OCI-LY7 (cell line): ENCODE measurements at regions not wholly inside any gene's neighbourhood (a gene's known extent, or its start where the extent isn't known, plus 50 kb on each side); places are given as distances from the start of the nearest gene placed in this dataset.

Experiments used
- BruUV-seq: library from RNA; stranded (reverse); fragments of 400-500 nt; replicated peaks from 2 replicates; lab custom pipeline; 2021; lab: Mats Ljungman, UMichigan
- CTCF ChIA-PET: fragments of 300-600 bp; sonication (Branson Sonifier 250); formaldehyde crosslinking; loops from one replicate; lab custom pipeline; 2022; ENCODE audit warnings: antibody characterized with exemption; ENCODE audit not compliant: unreplicated experiment; lab: Charles Lee
- POLR2A ChIA-PET: fragments of 300-600 bp; sonication (Branson Sonifier 250); formaldehyde crosslinking; loops from one replicate; lab custom pipeline; 2022; ENCODE audit warnings: antibody characterized with exemption; lab: Charles Lee
- DNase-seq: peaks from one replicate; pipeline ENCODE4 v3.0.0-alpha.2; 2015; ENCODE audit warnings: low spot score
- H2AFZ ChIP-seq: fragments of 200-600 bp; sonication (generic), shearing (Covaris generic); 2 replicates; pipeline ENCODE4 v1.6.1; 2014; ENCODE audit warnings: mild to moderate bottlenecking, antibody characterized with exemption, low read length, moderate library complexity
- H3K27ac ChIP-seq: fragments of 200-600 bp; sonication (generic); 2 replicates; pipeline ENCODE4 v1.5.1; 2014; ENCODE audit warnings: mixed run types, low read depth, mild to moderate bottlenecking, moderate library complexity, low read length, inconsistent platforms; ENCODE audit not compliant: poor library complexity, severe bottlenecking
- H3K36me3 ChIP-seq: fragments of 200-600 bp; sonication (generic); 2 replicates; pipeline ENCODE4 v1.6.1; 2014; ENCODE audit warnings: mild to moderate bottlenecking, antibody characterized with exemption, low read length, moderate library complexity, mixed read lengths; ENCODE audit not compliant: insufficient read depth
- H3K4me1 ChIP-seq: fragments of 200-600 bp; sonication (generic); 2 replicates; pipeline ENCODE4 v1.5.1; 2014; ENCODE audit warnings: mild to moderate bottlenecking, low read length; ENCODE audit not compliant: insufficient read depth, poor library complexity, severe bottlenecking
- H3K4me2 ChIP-seq: fragments of 200-600 bp; sonication (generic); 2 replicates; pipeline ENCODE4 v1.6.1; 2014; ENCODE audit warnings: mild to moderate bottlenecking, low read length
- H3K4me3 ChIP-seq: fragments of 200-600 bp; sonication (generic); 2 replicates; pipeline ENCODE4 v1.5.1; 2014; ENCODE audit warnings: mild to moderate bottlenecking, low read depth, low read length; ENCODE audit not compliant: poor library complexity, severe bottlenecking
- H3K79me2 ChIP-seq: fragments of 200-600 bp; sonication (generic); 2 replicates; pipeline ENCODE4 v1.6.1; 2016; ENCODE audit warnings: low read depth, mild to moderate bottlenecking, low read length, moderate library complexity, mixed read lengths; ENCODE audit not compliant: insufficient read depth
- H3K9me2 ChIP-seq: fragments of 200-600 bp; sonication (generic); 2 replicates; pipeline ENCODE4 v1.6.1; 2016; ENCODE audit warnings: mild to moderate bottlenecking, low read length, mixed read lengths; ENCODE audit not compliant: insufficient read depth
- H3K9me3 ChIP-seq: fragments of 200-600 bp; sonication (generic); 2 replicates; pipeline ENCODE4 v1.6.1; 2014; ENCODE audit warnings: mild to moderate bottlenecking, mixed run types, low read length, mixed read lengths
- H4K20me1 ChIP-seq: fragments of 200-600 bp; sonication (generic); 2 replicates; pipeline ENCODE4 v1.6.1; 2014; ENCODE audit warnings: mild to moderate bottlenecking, antibody characterized with exemption, low read length, moderate library complexity, mixed read lengths; ENCODE audit not compliant: insufficient read depth
- EZH2phosphoT487 ChIP-seq: fragments of 200-600 bp; sonication (generic); IDR thresholded peaks from 2 replicates; pipeline ENCODE4 v1.6.1; 2018; ENCODE audit warnings: low read depth, borderline replicate concordance, mild to moderate bottlenecking, mixed run types, antibody characterized with exemption, low read length, moderate library complexity, mixed read lengths
- intact Hi-C: fragments of 100-400 bp; cut with micrococcal nuclease; formaldehyde crosslinking; loops from one replicate; pipeline ENCODE4 v1.10.0; 2022; ENCODE audit not compliant: unreplicated experiment
- TF ChIP-seq, protein P1 (sequence below): fragments of 200-600 bp; sonication (generic); conservative IDR thresholded peaks from 2 replicates; pipeline ENCODE4 v1.5.1; 2014; ENCODE audit warnings: mild to moderate bottlenecking, antibody characterized with exemption, low read length, moderate library complexity, mixed read lengths

GRCh38 chr13:76363682-76364289 lies 522.4 kb downstream of the KCTD12 start:
- no peak overlapping the region for H2AFZ ChIP-seq
- no peaks in the 10 kb centered on the region for H3K4me1 ChIP-seq
- intact Hi-C loops = no loop called here
- no peaks in the 10 kb centered on the region for H3K79me2 ChIP-seq
- TF ChIP-seq EZH2phosphoT487 = no peak
- TF ChIP-seq, protein P1, sequence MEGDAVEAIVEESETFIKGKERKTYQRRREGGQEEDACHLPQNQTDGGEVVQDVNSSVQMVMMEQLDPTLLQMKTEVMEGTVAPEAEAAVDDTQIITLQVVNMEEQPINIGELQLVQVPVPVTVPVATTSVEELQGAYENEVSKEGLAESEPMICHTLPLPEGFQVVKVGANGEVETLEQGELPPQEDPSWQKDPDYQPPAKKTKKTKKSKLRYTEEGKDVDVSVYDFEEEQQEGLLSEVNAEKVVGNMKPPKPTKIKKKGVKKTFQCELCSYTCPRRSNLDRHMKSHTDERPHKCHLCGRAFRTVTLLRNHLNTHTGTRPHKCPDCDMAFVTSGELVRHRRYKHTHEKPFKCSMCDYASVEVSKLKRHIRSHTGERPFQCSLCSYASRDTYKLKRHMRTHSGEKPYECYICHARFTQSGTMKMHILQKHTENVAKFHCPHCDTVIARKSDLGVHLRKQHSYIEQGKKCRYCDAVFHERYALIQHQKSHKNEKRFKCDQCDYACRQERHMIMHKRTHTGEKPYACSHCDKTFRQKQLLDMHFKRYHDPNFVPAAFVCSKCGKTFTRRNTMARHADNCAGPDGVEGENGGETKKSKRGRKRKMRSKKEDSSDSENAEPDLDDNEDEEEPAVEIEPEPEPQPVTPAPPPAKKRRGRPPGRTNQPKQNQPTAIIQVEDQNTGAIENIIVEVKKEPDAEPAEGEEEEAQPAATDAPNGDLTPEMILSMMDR = no peak
- no peak overlapping the region for H3K4me2 ChIP-seq
- no peaks in the 10 kb centered on the region for H3K9me2 ChIP-seq
- no peaks in the 10 kb centered on the region for H3K9me3 ChIP-seq
- ChIA-PET CTCF (no interaction called here), POLR2A (interaction anchor here (0.7 to 1.5 kb wide), 3 partner anchors 11 to 196 kb away, joined by 3 to 4 read pairs (median 3); no protein-coding TSS in a partner anchor)
- no peak overlapping the region for H3K27ac ChIP-seq
- no peak overlapping the region for H3K4me3 ChIP-seq
- H3K36me3 ChIP-seq = no peaks in the 10 kb centered on the region
- no TSS peak for BruUV-seq
- no peaks in the 10 kb centered on the region for H4K20me1 ChIP-seq
- DNase-seq = no peak

GRCh38 chr13:76361868-76362267 lies 524.3 kb downstream of the KCTD12 start:
- TF ChIP-seq, protein P1 = no peak
- TF ChIP-seq EZH2phosphoT487 = no peak
- Histone ChIP-seq H3K79me2 (no peaks in the 10 kb centered on the region), H2AFZ (no peak overlapping the region), H3K27ac (no peak overlapping the region), H3K4me3 (no peak overlapping the region), H3K4me1 (no peaks in the 10 kb centered on the region), H3K36me3 (no peaks in the 10 kb centered on the region), H3K4me2 (no peak overlapping the region), H3K9me2 (no peaks in the 10 kb centered on the region), H4K20me1 (no peaks in the 10 kb centered on the region), H3K9me3 (no peaks in the 10 kb centered on the region)
- no peak for DNase-seq
- ChIA-PET CTCF (no interaction called here), POLR2A (no interaction called here)
- intact Hi-C loops = no loop called here
- no TSS peak for BruUV-seq

- Histone ChIP-seq H3K36me3 (no peaks in the 10 kb centered on the region), H3K4me2 (no peak overlapping the region), H3K27ac (no peak overlapping the region), H3K4me1 (no peaks in the 10 kb centered on the region), H3K4me3 (no peak overlapping the region), H3K79me2 (no peaks in the 10 kb centered on the region), H3K9me3 (no peaks in the 10 kb centered on the region), H4K20me1 (no peaks in the 10 kb centered on the region), H3K9me2 (no peaks in the 10 kb centered on the region), H2AFZ (no peak overlapping the region)
- no peak for TF ChIP-seq EZH2phosphoT487
- TF ChIP-seq, protein P1 = no peak
- no peak for DNase-seq
- intact Hi-C loops = no loop called here
- ChIA-PET POLR2A (interaction anchor here (1.0 kb wide), 1 partner anchor 13 kb away, joined by 4 read pairs; no protein-coding TSS in a partner anchor), CTCF (no interaction called here)
- BruUV-seq = no TSS peak
These were observed 534.5 kb downstream of the KCTD12 start for GRCh38 chr13:76351541-76352229.
